HG03469 (cell line): ENCODE measurements at regions not wholly inside any gene's neighbourhood (a gene's known extent, or its start where the extent isn't known, plus 50 kb on each side); places are given as distances from the start of the nearest gene placed in this dataset.
"Not testable (repeated sequence)": the region's sequence is repeated elsewhere in the genome, so short reads cannot be mapped to it uniquely, and the experiment has no call there.

Experiments used
- ATAC-seq: cut with Tn5 transposase; IDR thresholded peaks from one replicate; pipeline ENCODE4 v1.9.1; 2021; ENCODE audit warnings: mild to moderate bottlenecking, moderate library complexity, moderate number of reproducible peaks; ENCODE audit not compliant: unreplicated experiment

GRCh38 chr1:70553567-70553956 lies 142.5 kb downstream of the CTH start:
- ATAC-seq = no peak

DNA sequence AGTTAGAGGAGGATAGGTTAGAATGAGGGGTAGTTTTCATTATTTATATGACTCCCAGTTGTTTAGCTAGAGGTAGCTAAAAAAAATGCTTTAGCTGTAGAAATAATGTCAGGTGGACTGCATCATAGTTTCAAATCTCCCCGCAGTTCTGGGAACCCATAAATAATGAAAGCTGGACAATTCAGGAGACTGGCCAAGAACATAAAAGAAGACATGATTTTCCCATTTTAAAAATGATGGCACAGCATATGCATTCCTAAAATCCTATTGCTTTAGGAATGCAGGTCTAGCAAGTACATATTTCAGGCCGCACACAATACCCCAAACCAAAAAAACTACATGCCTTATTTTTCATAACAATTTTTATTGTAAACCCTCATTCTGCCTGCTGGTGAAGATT lies 143.3 kb downstream of the CTH start:
- no peak for ATAC-seq

DNA sequence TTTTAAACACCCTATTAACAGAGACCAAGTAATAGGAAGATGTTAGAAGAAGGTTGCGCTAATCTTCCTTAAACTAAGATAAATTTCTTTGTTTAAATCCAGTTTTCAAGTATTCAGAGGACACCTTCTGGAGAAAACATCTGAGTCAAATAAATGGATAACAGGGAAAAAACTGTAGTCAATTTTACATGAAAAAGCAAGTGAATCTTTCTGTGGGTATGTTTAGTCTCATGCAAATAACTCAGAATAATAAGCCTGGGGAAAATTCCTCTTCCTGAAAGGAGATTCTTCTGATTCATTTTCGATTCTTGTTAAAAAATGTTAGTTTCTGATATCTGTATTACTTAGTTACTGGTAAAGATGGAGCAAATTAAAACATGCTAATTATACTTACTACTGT lies 145.5 kb downstream of the CTH start:
- no peak for ATAC-seq

GRCh38 chr1:70567167-70567566 lies 156.1 kb downstream of the CTH start:
- ATAC-seq = no peak

- ATAC-seq = no peak
Measured at GRCh38 chr1:70571191-70571590, 160.1 kb downstream of the CTH start.

DNA sequence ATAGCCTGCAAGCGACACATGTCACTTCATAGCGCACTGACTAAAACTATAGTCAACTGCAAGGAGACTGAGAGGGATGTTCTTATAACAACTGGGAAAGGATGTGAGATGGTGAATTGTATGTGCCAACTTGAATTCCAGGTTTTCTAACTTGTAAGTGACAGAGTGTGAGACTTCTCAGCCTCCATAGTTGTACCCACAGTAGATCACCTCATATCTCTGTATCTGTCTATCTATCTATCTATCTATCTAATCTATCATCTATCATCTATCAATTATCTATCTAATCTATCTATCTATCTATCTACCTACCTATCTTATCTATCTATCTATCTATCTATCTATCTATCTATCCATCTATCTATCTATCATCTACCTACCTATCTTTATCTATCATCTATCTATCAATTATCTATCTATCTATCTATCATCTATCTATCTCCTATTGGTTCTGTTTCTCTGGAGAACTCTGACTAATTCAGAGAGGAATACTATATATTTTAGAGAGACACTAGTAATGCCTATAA lies 162.3 kb downstream of the CTH start:
- no peak for ATAC-seq

DNA sequence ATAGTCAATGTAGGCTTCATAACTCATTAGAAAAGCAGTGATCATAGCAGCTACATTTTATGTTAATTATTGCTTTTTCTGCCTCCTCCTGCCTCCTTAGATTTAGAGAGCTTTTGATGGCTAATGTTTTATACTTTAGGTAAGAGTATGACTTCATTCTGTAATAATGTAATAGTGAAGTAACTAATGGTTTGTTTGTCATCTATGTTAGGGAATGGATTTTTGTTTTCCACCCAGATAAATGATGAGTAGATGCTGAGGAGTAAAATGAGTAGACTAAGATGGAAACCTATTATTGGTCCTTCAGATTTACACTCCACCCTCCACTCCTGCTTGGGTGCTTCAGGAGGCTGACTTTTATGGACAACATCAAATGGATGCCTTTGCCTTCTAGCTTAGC lies 170.6 kb downstream of the CTH start:
- no peak for ATAC-seq

DNA sequence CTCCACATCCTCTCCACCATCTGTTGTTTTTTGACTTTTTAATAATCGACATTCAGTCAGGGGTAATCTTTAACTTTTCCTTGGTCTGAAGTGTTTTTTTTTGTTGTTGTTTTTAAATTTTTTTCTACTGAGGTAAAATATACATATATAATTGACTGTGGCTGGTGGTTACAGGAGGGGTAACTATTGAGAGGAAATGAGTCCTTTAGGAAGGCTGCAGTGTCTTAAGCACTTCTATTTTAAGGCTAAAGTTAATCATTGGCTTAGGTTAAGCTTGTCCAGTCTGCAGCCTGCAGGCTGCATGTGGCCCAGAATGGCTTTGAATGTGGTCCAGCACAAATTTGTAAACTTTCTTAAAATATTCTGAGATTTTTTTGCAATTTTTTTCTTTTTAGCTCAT lies 172.5 kb downstream of the CTH start:
- peak; percentile 93 for ATAC-seq

DNA sequence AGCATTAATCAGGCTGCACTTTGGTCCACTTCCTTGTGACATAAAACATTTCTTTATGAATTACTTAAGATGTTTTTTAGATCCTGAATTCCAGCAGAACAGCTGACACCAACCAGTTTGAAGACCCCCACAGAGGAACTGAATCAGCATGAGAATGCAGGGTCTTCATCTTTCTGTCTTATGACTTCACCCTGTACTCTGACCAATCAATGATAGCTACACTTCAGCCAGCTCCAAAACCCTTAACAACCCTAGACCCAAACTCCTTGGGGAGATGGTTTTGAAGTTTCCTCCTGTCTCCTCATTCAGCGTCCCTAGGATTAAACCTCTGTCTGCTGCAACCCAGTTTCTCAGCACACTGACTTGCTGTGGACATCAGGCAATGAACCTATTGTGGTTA lies 175.0 kb downstream of the CTH start:
- no peak for ATAC-seq

DNA sequence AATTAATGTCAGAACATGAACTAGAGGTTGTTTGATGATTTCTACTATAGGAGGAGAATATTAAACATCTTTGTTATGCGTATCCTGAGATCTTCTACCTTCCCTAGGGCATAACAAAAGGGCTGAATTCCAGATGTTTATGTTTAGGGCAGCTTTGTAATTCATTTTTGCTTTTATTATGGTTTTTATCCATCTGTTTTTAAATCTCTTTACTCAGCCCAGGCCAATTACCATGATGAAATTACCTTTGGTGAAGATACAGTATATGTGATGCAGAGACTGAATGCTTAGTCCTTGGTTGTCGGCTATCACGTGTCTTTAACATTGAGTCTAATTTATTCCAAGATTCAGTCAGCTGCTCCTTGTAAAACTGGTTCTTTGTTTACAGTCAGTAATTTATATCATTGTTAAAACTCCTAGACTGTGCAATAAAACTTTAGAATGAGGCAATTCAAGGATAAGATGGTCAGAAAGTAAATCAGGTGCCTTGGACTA lies 176.9 kb downstream of the CTH start:
- no peak for ATAC-seq

GRCh38 chr1:70593551-70593950 lies 182.5 kb downstream of the CTH start:
- ATAC-seq = not testable (repeated sequence)

DNA sequence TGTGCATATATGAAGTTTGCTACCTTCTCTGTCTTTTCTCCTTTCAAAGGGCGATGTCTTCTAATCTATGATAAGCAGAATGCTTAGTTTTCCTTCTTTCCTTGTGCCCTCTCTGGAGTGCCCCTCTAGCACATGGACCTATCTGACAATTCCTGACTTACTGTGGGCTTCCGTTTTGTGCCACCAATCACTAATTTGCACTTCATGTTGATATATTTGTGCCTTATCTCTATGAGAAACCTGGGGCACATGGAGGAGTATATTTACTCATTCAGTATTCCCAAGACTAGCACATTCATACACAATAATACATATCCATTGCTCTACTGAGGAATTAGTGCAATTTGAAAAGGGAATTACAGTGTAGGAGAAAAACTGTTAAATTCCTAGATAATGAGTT lies 197.7 kb downstream of the CTH start:
- ATAC-seq = no peak

DNA sequence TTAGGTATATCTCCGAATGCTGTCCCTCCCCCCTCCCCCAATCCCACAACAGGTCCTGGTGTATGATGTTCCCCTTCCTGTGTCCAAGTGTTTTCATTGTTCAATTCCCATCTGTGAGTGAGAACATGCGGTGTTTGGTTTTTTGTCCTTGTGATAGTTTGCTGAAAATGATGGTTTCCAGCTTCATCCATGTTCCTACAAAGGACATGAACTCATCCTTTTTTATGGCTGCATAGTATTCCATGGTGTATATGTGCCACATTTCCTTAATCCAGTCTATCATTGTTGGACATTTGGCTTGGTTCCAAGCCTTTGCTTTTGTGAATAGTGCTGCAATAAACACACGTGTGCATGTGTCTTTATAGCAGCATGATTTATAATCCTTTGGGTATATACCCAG lies 199.1 kb downstream of the CTH start:
- ATAC-seq = not testable (repeated sequence)

- no peak for ATAC-seq
Measured at GRCh38 chr1:70616946-70617345, 205.9 kb downstream of the CTH start.

- no peak for ATAC-seq
Measured at GRCh38 chr1:70617728-70618127, 206.7 kb downstream of the CTH start.

DNA sequence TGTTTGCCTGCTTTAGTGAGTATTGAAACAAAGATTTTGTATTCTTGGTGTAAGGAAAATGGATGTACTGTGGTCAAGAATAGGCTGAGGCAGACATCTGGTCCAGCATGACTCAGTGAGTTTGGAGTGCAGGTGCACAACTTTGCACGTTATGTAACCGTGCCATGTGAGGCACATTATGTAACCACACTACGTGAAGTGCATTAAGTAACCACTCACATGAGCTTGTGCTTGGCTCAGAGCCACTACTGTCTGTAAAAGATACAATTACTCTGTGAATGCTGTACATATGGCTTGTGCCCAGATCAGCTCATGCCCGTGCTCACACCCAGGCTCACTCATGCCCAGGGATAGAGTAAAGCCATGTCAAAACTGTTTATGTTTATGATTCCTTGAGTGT lies 216.8 kb downstream of the CTH start:
- ATAC-seq = no peak

DNA sequence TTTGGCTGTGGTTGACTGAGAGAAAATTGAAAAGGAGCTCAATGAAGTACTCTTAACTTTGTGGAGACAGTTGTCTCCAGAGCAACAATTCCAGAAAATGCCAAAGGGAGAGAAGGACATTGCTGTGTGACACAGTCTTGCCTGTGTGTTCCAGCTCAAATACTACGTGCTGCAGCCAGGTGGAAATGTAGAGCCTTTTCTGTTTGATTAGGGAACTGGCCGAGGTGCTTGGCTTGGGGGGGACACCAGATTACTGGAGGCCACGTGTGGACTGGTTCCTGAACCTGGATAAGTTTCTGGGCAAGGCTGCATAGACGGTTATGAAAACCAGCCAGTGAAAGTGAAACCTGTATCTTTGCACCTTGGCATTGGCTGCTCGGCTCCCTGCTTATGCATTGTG lies 217.9 kb downstream of the CTH start:
- no peak for ATAC-seq

DNA sequence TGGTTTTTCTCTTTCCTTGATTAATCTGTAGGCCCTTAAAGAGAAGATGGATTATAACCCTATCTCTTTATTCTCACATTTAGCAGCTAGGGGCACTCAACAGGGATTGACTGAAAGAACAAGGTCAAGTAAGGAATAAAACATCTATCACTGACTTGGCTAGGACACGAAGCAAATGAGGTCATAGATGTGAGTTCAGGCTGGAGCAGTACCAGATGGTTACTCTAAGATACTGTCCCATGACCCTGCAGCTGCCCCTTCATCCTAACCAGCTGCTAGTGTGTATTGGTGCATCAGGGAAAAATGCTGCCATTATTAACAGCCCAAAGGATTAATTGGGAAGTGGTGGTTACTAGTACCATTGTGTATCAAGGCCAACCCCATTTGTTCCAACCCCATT lies 221.9 kb downstream of the CTH start:
- no peak for ATAC-seq

GRCh38 chr1:70635868-70636267 lies 224.8 kb downstream of the CTH start:
- ATAC-seq = no peak

- ATAC-seq = no peak
Measured at GRCh38 chr1:70641868-70642267, 230.8 kb downstream of the CTH start.

GRCh38 chr1:70656361-70656760 lies 245.3 kb downstream of the CTH start:
- ATAC-seq = no peak

GRCh38 chr1:70659891-70660290 lies 248.8 kb downstream of the CTH start:
- ATAC-seq = no peak

- ATAC-seq = no peak
Measured at GRCh38 chr1:70666381-70667140, 255.5 kb downstream of the CTH start.
